ENCODE measurements at regions not wholly inside any gene's neighbourhood (a gene's known extent, or its start where the extent isn't known, plus 50 kb on each side); places are given as distances from the start of the nearest gene placed in this dataset.

DNA sequence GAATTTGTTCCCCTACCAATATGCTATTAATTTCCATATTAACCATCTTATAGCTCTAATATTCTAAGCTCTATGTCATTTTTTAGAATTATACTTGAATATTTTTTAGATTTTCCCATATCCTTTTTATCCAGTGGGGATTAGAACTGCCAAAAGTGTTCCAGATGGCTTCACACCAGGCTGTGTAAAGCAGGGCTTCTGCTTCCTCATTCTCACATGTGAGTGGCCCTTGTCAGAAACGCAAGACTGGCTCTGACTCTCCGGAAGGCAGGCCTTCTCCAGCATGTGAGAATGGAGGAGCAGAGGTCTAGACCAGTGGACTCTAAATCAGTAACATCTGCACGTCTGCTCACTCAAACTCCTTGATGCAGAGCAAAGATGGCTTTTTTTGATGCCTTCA is 650.1 kb downstream of the FGF9 start:
- Histone ChIP-seq H3K4me1 (ENCODE audit: control insufficient read depth, low read depth, low read length) (peaks cover 7% of the 10 kb centered on the region), H3K27me3 (ENCODE audit: control insufficient read depth, insufficient read depth, low read length) (no peaks in the 10 kb centered on the region), H3K9me3 (ENCODE audit: control insufficient read depth, low read depth, low read length) (no peaks in the 10 kb centered on the region), H3K36me3 (ENCODE audit: control insufficient read depth, low read depth, low read length) (no peaks in the 10 kb centered on the region), H3K9ac (ENCODE audit: low read length) (no peak overlapping the region), H3K4me3 (ENCODE audit: low read length) (no peak overlapping the region), H3K27ac (ENCODE audit: low read length) (no peak overlapping the region)

DNA sequence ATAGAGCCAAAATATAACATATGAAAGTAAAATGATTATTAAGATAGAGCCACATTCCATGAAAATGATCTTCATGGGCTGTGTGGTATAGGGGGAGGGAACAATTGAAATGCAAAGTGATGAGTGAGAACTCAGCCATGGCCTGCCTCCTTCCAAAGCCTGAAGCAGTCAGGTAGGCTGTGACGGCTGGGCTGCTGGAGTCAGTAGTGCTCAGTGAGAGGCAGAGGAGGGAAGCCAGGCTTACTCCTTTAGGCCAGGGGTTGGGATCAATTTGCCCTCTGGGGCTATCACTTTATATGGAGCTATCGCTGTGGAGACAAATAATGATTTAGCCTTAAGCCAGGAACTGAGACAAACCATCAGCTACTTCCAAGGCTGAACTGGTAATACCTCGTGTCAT is 654.9 kb downstream of the FGF9 start:
- peaks cover 9% of the 10 kb centered on the region for H3K4me1 ChIP-seq (ENCODE audit: control insufficient read depth, low read depth, low read length)
- no peak overlapping the region for H3K4me3 ChIP-seq (ENCODE audit: low read length)
- no peak overlapping the region for H3K27ac ChIP-seq (ENCODE audit: low read length)
- H3K36me3 ChIP-seq (ENCODE audit: control insufficient read depth, low read depth, low read length) = no peaks in the 10 kb centered on the region
- H3K9me3 ChIP-seq (ENCODE audit: control insufficient read depth, low read depth, low read length) = no peaks in the 10 kb centered on the region
- no peak overlapping the region for H3K9ac ChIP-seq (ENCODE audit: low read length)
- H3K27me3 ChIP-seq (ENCODE audit: control insufficient read depth, insufficient read depth, low read length) = no peaks in the 10 kb centered on the region

DNA sequence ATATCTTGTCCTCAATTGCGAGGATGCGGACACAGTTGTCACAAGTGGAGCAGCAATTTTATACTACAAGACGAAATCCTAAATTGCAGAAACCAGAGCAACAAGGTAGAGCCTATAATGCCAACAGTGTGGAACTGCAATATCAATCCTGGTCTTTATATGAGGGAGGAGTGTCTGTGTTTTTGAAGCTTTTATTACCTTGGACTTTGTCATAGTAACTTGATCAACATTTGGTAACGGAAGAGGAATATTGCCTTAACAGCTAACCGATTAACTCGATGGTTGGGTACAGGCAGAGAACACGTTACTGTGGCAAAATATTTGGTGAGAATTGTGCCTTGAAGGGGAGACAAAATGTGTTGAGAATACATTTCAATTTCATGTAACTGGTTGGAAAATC is 661.5 kb downstream of the FGF9 start:
- no peaks in the 10 kb centered on the region for H3K27me3 ChIP-seq (ENCODE audit: control insufficient read depth, insufficient read depth, low read length)
- no peak overlapping the region for H3K9ac ChIP-seq (ENCODE audit: low read length)
- no peak overlapping the region for H3K27ac ChIP-seq (ENCODE audit: low read length)
- H3K36me3 ChIP-seq (ENCODE audit: control insufficient read depth, low read depth, low read length) = no peaks in the 10 kb centered on the region
- no peaks in the 10 kb centered on the region for H3K9me3 ChIP-seq (ENCODE audit: control insufficient read depth, low read depth, low read length)
- H3K4me3 ChIP-seq (ENCODE audit: low read length) = no peak overlapping the region
- no peaks in the 10 kb centered on the region for H3K4me1 ChIP-seq (ENCODE audit: control insufficient read depth, low read depth, low read length)

DNA sequence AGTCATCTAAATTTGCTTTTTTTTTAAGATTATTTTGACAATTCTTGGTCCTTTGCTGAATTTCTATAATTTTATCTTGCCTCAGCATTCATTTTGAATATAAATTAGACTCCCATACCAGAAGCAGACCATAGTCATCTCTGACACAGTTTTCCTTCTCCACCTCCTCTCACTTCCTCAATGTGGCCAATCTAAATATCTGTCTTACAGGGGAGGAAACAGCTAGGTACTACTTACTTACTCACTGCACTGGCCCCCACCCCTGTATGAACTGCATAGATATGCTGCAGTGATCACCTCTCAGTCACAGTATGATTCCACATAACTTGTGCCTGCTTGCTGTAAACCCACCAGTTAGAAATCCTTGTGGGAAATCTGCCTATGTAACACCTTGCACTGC is 665.6 kb downstream of the FGF9 start:
- no peaks in the 10 kb centered on the region for H3K27me3 ChIP-seq (ENCODE audit: control insufficient read depth, insufficient read depth, low read length)
- H3K27ac ChIP-seq (ENCODE audit: low read length) = no peak overlapping the region
- no peak overlapping the region for H3K4me3 ChIP-seq (ENCODE audit: low read length)
- H3K9ac ChIP-seq (ENCODE audit: low read length) = no peak overlapping the region
- H3K9me3 ChIP-seq (ENCODE audit: control insufficient read depth, low read depth, low read length) = peaks cover 7% of the 10 kb centered on the region
- no peaks in the 10 kb centered on the region for H3K36me3 ChIP-seq (ENCODE audit: control insufficient read depth, low read depth, low read length)
- H3K4me1 ChIP-seq (ENCODE audit: control insufficient read depth, low read depth, low read length) = no peaks in the 10 kb centered on the region

DNA sequence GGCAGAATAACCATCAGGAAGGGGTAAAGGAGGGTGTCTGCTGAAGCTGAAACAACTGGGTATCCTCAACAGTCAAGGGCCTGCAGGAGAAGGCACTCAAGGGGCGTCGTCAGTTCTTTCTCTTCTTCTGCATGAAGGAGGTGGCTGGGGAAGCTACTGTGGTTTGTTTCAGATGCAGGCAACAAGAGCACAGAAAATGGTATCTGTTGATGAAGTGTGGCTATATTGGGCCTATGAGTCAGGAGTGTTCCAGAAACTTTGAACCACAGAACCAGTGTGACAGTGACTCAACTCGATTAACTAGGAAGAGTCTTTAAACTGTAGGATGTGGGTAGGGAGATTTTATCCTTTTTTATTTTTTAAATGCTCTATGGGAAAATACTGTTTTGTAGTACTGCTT is 686.3 kb downstream of the FGF9 start:
- Histone ChIP-seq H3K27me3 (ENCODE audit: control insufficient read depth, insufficient read depth, low read length) (no peaks in the 10 kb centered on the region), H3K4me3 (ENCODE audit: low read length) (no peak overlapping the region), H3K4me1 (ENCODE audit: control insufficient read depth, low read depth, low read length) (no peaks in the 10 kb centered on the region), H3K9ac (ENCODE audit: low read length) (no peak overlapping the region), H3K36me3 (ENCODE audit: control insufficient read depth, low read depth, low read length) (no peaks in the 10 kb centered on the region), H3K27ac (ENCODE audit: low read length) (no peak overlapping the region), H3K9me3 (ENCODE audit: control insufficient read depth, low read depth, low read length) (no peaks in the 10 kb centered on the region)

DNA sequence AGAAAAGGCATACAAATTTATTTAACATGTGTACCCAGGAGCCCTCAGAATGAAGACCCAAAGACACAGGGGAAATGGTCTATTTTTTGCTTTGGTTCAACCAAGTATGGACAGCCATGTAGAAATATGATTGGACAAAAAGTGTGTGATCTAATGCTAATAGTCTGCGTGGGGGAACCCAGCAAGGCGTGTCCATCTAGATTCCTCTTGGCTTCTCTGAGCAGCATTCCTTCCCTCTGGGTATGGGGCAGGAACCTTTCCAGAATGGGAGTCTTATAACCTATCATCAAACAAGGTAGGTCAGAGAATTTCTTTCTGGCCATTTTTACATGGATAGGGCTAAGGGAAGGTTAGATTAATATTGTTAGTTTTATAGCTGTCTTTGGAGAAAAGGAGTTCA is 698.2 kb downstream of the FGF9 start:
- Histone ChIP-seq H3K9me3 (ENCODE audit: control insufficient read depth, low read depth, low read length) (peaks cover 20% of the 10 kb centered on the region), H3K4me3 (ENCODE audit: low read length) (no peak overlapping the region), H3K27ac (ENCODE audit: low read length) (no peak overlapping the region), H3K9ac (ENCODE audit: low read length) (no peak overlapping the region), H3K4me1 (ENCODE audit: control insufficient read depth, low read depth, low read length) (peaks cover 22% of the 10 kb centered on the region), H3K27me3 (ENCODE audit: control insufficient read depth, insufficient read depth, low read length) (no peaks in the 10 kb centered on the region), H3K36me3 (ENCODE audit: control insufficient read depth, low read depth, low read length) (no peaks in the 10 kb centered on the region)

DNA sequence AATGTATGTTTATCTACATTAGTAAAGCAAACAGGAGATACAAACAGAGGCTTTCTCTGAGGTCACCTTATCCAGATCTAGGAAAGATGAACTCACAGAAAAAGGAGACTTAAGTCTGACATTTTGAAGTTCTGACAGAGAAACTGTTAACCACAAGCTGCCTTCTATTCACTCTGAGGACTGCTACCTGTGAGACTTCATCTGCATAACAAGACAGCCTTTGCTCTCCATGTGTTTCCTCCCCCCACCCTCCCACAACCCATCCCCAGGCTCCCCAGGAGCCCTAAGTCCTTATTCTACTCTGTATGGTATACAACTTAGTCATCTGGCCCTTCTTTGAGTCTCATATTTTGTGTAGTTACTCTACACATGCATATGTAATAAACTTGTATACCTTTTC is 699.0 kb downstream of the FGF9 start:
- peaks cover 19% of the 10 kb centered on the region for H3K9me3 ChIP-seq (ENCODE audit: control insufficient read depth, low read depth, low read length)
- H3K4me3 ChIP-seq (ENCODE audit: low read length) = peak overlapping the region; percentile 27
- H3K36me3 ChIP-seq (ENCODE audit: control insufficient read depth, low read depth, low read length) = no peaks in the 10 kb centered on the region
- H3K27me3 ChIP-seq (ENCODE audit: control insufficient read depth, insufficient read depth, low read length) = no peaks in the 10 kb centered on the region
- no peak overlapping the region for H3K27ac ChIP-seq (ENCODE audit: low read length)
- peaks cover 22% of the 10 kb centered on the region for H3K4me1 ChIP-seq (ENCODE audit: control insufficient read depth, low read depth, low read length)
- H3K9ac ChIP-seq (ENCODE audit: low read length) = no peak overlapping the region

DNA sequence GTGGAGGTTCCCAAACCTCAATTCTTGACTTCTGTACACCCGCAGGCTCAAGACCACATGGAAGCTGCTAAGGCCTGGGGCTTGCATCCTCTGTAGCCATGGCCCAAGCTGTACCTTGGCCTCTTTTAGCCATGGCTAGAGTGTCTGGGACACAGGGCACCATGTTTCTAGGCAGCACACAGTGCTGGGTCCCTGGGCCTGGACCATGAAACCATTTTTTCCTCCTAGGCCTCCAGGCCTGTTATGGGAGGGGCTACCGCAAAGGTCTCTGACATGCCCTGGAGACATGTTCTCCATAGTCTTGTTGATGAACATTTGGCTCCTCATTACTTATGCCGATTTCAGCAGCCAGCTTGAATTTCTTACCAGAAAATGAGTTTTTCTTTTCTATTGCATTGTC is 701.4 kb downstream of the FGF9 start:
- Histone ChIP-seq H3K4me1 (ENCODE audit: control insufficient read depth, low read depth, low read length) (peaks cover 22% of the 10 kb centered on the region), H3K4me3 (ENCODE audit: low read length) (no peak overlapping the region), H3K9me3 (ENCODE audit: control insufficient read depth, low read depth, low read length) (peaks cover 13% of the 10 kb centered on the region), H3K36me3 (ENCODE audit: control insufficient read depth, low read depth, low read length) (no peaks in the 10 kb centered on the region), H3K9ac (ENCODE audit: low read length) (no peak overlapping the region), H3K27ac (ENCODE audit: low read length) (no peak overlapping the region), H3K27me3 (ENCODE audit: control insufficient read depth, insufficient read depth, low read length) (no peaks in the 10 kb centered on the region)

DNA sequence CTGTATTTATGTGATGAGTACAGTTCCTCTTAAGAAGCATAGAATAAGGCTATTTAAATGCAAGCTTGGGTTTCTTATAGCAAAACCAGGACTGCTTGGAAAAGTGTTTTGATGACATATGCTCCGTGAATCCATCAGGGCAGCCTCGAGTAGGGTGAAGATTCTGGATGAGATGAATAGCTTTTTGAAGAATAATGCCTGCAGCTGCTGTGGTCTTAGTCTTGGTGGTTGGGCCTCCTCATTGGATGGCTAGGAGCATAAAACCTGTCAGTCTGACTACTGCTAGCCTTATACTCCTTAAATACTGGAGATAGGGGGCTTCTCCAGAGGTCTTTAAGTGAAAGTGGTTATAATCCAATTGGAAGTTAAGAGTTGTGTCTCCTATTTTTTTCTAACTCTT is 704.3 kb downstream of the FGF9 start:
- Histone ChIP-seq H3K4me3 (ENCODE audit: low read length) (no peak overlapping the region), H3K27ac (ENCODE audit: low read length) (no peak overlapping the region), H3K9me3 (ENCODE audit: control insufficient read depth, low read depth, low read length) (peaks cover 13% of the 10 kb centered on the region), H3K36me3 (ENCODE audit: control insufficient read depth, low read depth, low read length) (no peaks in the 10 kb centered on the region), H3K4me1 (ENCODE audit: control insufficient read depth, low read depth, low read length) (peaks cover 4% of the 10 kb centered on the region), H3K27me3 (ENCODE audit: control insufficient read depth, insufficient read depth, low read length) (no peaks in the 10 kb centered on the region), H3K9ac (ENCODE audit: low read length) (no peak overlapping the region)

DNA sequence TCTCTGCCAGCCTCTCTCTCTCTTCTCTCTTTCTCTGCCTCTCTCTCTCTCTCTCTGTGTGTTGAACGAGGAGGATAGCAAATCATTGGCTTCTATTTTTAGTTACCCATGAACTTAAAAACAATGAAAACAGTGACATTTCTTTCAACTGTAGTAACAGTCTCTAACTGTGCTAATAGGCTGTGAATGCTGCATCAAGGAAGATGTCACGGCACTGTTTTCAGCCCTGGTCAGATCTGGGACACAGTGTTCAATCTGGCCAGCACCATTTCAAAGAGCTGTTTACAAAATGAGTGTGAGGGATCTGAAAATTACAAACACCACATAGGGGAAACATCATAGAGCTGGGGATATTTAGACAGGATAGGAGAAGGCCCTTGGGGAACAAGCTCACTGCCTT is 717.0 kb downstream of the FGF9 start:
- no peaks in the 10 kb centered on the region for H3K9me3 ChIP-seq (ENCODE audit: control insufficient read depth, low read depth, low read length)
- no peaks in the 10 kb centered on the region for H3K36me3 ChIP-seq (ENCODE audit: control insufficient read depth, low read depth, low read length)
- no peak overlapping the region for H3K9ac ChIP-seq (ENCODE audit: low read length)
- H3K4me1 ChIP-seq (ENCODE audit: control insufficient read depth, low read depth, low read length) = no peaks in the 10 kb centered on the region
- no peaks in the 10 kb centered on the region for H3K27me3 ChIP-seq (ENCODE audit: control insufficient read depth, insufficient read depth, low read length)
- H3K27ac ChIP-seq (ENCODE audit: low read length) = no peak overlapping the region
- H3K4me3 ChIP-seq (ENCODE audit: low read length) = no peak overlapping the region

DNA sequence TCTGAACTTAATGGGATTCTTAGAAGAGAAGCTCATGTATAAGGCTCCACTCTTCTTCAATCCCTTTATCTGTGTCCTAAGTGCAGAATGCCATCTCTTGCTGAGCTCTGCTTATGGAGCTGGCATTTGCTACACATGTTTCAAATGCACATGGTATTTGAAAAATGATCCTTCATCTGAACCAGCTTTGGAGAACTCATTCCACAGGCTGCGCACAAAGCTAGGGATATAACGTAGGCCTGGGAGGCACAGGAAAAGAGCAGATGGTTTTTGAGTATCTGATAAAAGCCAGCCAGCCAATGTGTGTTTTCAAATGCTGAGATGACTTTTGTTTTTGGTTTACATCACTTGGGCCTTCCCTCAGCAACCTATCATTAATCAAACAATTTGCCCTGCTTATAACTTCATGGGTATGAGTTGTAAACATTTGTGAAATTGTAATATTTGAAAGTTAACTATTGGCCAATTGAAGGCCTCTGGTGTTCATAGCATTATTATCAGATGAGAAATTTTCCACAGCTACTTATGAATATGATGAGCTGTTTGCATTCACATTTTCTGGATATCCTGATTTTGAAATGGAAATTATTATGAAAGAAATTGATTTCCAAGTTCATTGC is 729.0 kb downstream of the FGF9 start:
- Histone ChIP-seq H3K27me3 (ENCODE audit: control insufficient read depth, insufficient read depth, low read length) (no peaks in the 10 kb centered on the region), H3K9me3 (ENCODE audit: control insufficient read depth, low read depth, low read length) (no peaks in the 10 kb centered on the region), H3K27ac (ENCODE audit: low read length) (no peak overlapping the region), H3K9ac (ENCODE audit: low read length) (no peak overlapping the region), H3K36me3 (ENCODE audit: control insufficient read depth, low read depth, low read length) (no peaks in the 10 kb centered on the region), H3K4me3 (ENCODE audit: low read length) (no peak overlapping the region), H3K4me1 (ENCODE audit: control insufficient read depth, low read depth, low read length) (peaks cover 5% of the 10 kb centered on the region)

DNA sequence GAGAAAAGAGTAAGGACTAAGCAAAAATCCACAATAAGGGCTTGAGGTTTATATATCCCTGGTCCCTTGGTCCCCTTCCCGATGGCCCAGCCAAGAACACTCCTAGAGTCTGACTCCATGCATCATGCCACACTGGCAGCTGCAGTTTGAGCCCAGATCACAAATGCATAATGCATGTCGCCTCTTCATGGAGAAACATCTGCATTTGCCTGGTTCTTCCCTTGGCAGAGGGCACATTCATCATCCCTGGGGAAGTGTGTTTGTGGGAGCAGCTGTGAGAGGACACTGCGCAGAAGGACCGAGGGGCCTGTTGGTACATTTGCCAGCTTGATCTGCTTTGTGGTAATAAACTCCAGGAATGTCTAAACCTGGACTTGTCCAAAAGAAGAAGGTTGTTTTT is 731.8 kb downstream of the FGF9 start:
- Histone ChIP-seq H3K36me3 (ENCODE audit: control insufficient read depth, low read depth, low read length) (no peaks in the 10 kb centered on the region), H3K9ac (ENCODE audit: low read length) (no peak overlapping the region), H3K27ac (ENCODE audit: low read length) (no peak overlapping the region)

More for the DNA sequence above, 731.8 kb downstream of the FGF9 start:
- H3K9me3 ChIP-seq (ENCODE audit: control insufficient read depth, low read depth, low read length) = no peaks in the 10 kb centered on the region
- no peaks in the 10 kb centered on the region for H3K27me3 ChIP-seq (ENCODE audit: control insufficient read depth, insufficient read depth, low read length)
- H3K4me1 ChIP-seq (ENCODE audit: control insufficient read depth, low read depth, low read length) = peaks cover 8% of the 10 kb centered on the region
- H3K4me3 ChIP-seq (ENCODE audit: low read length) = no peak overlapping the region
